ENCODE measurements at regions not wholly inside any gene's neighbourhood (a gene's known extent, or its start where the extent isn't known, plus 50 kb on each side); places are given as distances from the start of the nearest gene placed in this dataset.

DNA sequence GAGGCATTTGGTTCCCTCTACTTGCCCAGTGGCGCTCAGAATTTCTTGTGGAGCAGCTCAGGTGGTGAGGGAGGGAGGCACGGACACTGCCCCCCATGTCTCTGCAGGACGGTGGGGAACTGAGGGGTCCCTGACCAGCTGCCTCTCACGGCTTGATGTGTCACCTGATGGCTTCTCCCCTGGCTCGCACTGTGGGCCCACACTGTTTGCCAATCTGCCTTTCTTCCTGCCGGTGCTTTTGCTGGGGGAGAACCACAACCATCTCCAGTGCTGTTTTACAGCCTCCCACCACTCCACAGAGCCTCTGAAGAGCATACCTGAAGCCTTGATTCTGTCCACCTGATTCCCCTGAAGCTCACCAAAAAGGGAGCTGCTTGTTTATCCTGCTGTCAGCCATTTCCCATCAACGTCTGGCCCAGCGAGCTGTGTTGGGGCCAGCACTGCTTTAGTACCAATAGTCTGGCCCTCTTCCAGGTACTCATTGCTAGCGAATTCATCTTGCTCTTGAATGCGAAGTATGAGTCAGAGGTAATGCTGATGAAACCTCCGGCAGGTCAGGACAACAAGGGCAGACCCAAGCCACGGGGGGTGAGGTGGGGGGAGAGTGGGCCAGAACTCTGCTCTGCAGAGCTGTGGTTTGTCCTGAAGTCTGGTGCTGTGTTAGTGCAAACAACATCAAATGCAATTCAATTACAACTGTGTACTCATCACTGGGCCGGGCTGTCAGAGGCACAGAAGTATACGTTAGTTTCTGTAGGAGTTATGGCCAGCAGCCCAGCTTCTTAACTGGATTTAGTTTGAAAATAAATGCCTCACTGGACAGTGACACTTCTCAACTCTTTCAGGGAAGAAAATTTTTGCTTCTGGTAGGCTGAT lies 208.3 kb upstream of the JADE1 start:
- DNase-seq = no peak

DNA sequence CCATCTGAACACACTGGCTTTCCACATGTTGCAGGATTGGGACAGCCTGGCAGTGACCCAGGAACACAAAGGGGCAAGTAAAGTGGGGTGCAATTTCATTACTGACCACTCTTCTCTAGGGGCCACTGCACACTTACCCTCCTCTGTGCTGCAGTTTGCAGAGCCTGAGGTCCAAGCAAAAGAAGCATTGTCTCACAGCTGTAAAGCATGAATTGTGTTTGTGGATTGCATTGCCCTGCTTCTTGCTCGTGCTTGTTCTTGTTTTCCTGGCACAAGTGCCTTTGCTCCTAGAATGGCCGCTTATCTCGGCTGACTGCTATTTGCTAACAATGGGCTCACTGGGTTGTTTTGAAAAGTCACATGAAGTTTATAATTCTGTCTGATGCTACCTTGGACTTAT lies 209.1 kb upstream of the JADE1 start:
- no peak for DNase-seq

DNA sequence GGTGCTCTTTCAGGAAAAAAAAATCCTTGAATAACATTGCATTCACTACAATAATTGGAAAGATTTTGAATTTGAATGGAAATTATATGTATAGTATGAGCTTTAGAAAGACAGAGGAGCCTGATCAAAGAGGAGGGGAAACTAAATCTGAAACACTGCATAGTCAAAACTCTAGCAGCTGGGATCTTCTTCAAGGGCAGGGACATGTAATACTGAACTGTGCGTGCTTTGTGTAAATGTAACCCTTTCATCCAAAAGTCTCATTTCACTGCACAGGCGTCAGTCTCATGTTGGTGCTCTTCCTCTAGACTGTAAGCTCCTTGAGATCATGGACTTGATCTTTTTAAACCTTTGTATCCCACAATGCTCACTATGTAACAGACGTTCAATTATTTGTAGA lies 212.0 kb upstream of the JADE1 start:
- no peak for DNase-seq

DNA sequence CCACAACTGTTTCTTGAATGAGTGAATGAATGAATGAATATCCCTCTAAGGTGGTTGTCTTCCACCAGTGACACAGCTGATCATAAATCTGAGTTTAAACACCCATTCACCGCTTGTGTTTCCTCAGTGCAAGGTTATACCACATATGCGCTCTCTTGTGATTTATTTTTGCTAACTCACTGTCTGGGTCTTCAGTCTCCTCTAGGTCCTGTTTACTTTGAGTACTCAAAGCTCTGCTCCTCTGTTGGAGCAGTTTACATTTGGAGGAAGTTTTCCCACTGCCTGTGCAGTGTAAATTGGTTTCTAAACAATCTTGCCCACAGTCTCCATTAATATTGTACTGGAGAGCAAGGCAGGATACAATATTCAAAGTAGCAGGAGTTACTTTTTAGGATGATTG lies 212.6 kb upstream of the JADE1 start:
- no peak for DNase-seq

DNA sequence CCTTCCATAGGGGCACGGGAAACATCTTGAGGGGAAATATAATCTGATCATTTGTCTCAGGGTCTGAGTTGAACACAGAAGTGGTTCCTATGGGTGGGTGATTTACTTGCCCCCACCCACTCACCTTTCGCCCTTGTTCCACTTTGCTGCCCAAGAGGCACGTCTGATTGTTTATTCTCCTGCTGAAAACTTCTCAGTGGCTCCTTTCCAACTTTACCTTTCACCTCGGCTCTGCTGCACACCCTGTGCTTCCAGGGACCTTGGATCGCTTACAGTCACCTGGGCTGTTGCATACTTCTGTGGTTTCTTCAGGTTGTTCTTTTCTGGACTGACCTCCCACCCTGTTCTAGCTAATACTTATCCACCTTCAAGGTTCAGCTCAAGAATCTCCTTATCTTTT lies 213.4 kb upstream of the JADE1 start:
- no peak for DNase-seq

DNA sequence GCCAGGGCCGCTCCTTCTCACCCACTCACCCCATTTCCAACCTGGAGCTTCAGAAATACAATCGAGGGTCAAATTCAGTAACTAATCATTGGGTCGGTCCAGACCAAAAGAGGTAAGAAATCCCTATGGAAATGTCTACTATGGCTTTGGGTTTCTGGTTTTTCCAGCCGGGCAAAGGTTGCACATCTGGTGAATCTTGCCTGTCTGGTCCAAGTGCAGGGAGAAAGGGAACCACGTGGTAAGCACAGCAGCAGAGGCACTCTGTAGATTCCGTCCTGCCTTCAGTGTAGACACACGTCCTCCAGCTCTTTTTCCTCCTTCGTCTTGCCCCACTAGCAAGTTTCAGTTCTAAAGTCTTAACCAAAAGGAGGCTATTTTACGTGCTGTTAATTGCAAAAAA lies 218.0 kb upstream of the JADE1 start:
- no peak for DNase-seq

DNA sequence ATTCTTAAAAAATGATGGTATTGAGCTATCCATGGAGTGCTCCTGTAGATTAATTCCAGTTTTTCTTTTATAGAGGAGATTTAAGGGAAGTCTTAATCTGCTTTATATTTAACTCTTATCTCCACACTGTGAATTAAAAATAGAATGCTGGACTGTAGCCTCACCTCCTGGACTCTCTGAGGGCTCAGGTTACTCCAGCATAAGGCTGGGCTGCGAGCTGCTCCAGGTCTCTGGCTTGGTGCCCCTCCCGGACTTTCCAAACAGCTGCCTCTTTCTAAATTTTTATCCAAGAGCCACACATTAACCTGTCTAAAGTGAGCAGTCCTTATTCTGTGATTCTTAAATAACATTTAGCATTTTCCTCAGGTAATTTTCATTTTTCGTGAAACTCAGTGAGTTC lies 218.7 kb upstream of the JADE1 start:
- no peak for DNase-seq

DNA sequence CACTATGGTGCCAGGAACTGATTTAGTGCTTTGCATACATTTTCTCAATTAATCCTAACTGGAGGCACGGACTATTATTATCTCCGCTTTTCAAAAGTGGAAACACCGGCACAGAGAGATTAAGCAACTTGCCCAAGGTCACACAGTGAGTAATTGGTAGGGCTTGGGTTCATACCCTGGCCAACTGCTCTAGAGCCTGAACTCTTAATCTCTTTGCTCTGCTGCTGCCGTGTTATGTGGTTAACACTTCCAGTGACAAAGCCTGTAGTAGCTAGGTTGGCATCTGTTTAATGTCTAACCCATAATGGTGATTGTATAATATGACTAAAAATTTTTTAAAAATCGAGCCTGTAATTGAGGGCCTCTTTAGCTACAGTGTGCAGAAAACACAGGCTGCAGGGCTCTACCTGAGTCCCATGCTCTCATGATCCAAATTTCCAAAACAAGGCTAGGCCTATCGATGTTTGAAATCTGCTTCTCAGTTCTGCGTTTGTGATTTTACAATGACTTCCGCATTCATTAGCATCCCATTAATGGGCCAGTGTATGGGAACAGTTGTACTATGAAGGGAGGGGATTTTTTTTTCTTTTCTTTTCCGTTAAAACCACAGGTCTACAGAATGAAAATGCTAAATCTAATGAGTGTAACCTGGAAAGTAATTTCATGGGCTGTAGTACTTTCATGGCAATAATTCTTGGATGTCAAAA lies 219.3 kb upstream of the JADE1 start:
- no peak for DNase-seq

DNA sequence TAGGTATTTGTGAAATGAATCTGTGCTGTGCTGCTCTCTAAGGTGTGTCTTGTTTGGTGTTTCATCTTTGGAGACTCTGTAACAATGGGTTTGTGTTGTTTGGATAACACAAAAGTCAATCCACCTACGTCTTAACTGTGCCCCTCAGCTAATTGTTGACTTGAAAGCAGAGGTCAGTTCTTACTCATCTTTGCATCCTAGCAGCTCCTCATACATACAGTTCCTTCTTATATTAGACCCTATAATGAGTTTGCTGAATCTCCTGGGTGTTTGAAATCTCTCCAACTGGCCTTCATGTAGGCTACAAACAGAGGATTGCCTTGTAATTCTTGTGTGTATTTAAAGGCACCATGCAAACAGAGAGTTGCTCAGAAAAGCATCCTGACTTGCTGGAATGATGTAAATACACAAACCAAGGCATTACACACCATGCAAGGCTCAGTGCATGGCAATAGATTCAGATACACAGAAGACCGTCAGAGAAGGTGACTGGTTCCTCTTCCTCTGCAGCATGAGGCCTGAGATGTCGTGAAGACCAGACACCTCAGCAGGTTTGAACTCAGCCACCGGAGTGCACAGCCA lies 220.0 kb upstream of the JADE1 start:
- DNase-seq = no peak

DNA sequence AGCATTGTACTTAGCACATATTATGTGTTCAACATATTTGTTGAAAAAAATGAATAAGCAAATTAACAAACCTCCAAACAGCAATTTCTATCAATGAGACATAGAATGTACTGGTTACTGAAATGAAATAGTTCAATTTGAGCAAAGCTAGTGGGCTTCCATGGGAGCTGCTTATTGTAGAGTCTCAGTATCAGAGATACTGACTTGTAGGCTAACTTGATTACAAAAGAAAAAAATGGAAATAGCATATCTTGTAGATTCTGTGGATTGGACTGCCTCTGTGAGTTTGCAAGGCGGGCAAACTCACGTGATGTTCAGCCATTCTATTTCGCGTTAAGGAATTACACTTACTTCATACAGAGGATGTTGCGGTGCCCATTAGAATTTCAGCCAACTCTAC lies 222.1 kb upstream of the JADE1 start:
- no peak for DNase-seq

DNA sequence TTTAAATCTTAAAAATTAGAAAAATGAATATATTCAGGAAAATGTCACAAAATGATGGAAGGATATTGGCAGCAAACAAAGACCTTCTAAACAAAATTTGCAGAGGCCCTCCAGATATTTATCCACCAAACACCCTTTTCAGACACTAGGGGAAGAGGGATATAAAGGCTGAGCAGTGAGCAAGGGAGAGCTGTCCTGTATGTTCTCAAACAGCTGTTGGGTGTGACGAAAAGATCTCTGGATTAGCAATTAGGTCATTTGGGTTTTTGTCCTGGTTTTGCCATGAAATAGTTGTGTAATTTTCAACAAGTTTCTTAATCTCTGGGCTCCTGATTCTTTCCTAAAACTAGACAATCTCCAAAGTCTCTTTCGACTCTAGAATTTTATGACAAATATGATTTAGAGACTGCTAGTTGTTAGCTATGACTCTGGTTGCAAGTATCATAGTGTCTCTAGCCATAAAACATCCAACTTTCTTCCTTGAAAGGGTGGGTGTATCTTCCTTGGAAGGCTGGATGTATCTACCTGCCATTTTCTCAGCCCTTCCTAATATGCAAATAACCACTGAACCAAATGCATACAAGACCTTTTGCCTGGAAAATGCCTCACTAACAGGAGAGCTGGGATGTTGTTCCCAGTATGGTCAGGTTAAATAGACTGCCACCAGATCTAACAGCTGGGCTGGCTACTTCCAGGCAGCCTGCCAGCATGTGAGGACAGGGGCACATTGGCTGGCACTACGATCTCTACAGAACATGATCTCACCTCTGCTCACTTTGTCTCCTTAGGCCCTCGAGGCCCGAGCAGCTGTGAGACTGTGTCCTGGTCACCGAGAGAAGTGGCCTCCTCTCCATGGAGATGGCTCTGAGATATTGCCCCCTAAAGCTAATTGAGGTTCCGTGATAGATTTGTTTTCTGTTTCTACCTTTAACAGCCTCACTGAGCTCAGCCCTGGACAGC lies 225.5 kb upstream of the JADE1 start:
- DNase-seq = no peak

DNA sequence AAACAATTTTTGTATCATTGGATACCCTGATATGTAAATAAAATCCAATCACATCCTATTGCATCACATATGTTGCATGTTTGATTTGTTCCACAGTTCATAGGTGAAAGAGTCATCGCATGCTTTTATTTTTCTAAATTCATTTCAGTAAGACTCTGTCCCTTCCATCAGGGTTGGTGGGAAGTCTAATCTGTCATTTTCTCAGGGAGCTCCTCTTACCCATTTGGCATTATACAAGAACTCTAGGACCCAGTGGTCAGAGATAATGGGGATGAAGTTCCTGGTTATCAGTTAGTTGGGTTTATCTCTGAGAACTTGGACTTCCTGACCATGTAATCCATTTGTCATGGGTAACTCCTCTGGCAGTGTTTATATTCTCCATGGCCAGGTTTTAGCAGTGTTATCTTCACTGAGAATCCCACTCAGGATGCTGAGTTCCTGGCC lies 227.1 kb upstream of the JADE1 start:
- DNase-seq = no peak

DNA sequence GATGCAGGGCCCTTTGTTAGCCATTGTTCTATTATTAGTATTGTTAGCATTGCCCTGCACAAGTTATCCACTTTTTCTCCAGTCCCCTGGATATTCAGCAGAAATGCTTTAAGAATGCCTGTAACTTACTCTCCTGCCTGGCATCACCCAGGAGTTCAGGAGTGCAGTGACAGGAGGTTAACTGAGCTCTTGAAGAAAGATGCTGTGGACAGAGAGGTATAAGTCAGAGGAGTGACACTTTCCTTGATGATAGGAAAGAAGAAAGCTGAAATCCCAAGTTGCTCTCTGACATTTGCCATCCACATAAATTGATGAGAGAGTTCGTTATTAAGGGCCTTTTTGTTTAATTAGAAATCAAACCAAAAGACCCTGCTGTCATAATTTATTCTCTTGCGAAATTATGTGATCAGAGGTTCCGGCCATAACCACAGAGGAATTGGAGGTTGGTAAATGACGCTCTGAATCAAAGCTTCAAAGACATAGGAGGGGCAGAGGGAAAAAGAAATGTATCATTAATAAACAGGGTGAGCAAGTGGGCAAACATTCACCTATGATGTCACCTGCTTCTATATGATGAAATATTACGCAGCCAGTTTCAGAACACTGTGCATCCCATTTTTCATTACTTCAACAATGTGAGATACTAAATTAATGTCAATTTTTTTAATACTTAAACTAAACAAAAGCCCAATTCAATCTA lies 230.2 kb upstream of the JADE1 start:
- no peak for DNase-seq

DNA sequence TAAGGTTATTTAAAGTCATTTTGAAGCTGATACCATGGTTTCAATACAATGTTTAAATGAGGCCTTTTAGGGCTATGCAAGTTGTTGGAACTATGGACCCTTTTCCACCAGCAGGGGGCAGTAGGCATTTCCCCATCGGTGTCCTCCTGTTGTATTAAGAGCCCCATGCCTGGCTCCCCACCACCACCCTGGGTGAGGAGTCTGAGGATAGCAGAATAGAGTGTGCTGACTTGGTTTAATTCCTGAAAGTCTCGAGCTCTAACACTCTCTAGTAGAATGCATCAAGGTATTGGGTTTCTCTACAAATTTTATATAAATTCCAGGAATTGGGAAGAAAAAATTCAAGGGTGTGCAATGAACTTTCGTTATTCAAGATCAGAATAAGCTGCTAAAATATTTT lies 234.8 kb upstream of the JADE1 start:
- DNase-seq = peak; percentile 20

DNA sequence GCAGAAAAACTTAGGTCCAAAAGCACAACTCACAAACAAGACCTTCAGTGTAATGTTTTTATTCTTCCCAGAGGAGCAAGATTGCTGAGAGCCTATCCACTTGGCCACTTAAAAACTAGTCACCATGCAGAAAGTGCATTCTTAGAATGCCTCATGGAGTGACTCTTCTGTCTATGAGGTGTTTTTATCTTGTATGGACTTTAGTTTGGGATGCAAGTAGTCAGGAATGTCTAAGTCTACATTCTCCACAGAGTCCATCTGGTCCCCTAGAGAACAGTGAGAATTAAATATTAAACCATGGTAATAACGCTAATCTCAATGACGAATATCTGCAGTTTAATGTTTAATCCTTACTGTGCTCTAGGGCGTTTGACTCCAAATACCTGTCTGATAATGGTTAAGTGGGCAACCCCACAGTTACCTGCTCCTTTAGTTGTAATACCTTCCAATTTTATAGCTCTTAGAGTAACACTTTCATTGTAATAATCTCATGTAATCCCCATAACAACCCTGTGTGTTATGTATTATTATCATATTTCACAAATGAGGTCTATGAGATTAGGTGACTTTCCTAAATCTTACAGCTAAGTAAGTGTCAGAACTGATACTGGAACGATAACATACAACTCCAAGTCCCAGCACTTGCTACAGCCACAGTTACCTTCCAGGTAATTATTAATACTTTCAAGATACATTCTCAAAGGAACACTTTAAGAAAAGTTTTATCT lies 235.6 kb upstream of the JADE1 start:
- DNase-seq = no peak

DNA sequence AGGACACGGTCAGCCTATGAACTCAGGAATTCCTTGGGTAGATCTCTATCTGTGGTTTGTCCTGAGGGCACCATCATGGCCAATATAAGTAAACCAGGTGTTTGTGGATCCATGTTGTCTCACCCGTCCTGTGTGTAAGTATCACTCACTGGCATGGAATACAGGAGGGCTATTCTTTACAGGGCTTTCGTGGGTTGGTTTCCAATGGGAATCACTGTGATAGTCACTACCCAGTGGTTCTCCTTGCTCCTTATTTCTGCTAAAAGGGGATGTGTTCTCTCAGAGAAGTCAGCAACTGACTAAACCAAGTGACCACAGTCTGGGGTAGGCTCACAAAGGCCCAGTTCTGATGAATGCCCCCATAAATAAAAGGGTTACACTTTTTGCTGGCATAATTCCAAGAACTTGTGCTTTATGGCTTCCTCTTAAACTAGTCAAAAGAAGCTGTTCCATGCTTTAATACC lies 236.7 kb upstream of the JADE1 start:
- no peak for DNase-seq

DNA sequence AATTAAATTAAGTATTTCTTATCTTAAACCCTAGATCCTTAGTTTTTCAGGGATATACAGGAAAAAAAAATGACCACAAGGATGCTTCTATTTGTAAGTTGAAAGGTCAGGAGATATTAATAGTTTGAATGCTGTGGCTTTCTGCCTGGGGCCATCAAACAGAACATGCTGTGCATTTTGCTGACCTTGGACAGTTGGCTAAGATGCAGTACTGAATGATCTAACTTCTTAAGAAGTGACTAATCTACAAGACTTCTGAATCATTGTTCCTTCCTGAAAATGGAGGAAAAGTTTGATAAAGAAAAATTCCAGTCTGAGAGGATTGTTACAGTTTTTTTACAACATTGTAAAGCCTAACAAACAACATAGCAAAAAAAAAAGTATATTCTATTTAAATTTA lies 237.8 kb upstream of the JADE1 start:
- DNase-seq = no peak

DNA sequence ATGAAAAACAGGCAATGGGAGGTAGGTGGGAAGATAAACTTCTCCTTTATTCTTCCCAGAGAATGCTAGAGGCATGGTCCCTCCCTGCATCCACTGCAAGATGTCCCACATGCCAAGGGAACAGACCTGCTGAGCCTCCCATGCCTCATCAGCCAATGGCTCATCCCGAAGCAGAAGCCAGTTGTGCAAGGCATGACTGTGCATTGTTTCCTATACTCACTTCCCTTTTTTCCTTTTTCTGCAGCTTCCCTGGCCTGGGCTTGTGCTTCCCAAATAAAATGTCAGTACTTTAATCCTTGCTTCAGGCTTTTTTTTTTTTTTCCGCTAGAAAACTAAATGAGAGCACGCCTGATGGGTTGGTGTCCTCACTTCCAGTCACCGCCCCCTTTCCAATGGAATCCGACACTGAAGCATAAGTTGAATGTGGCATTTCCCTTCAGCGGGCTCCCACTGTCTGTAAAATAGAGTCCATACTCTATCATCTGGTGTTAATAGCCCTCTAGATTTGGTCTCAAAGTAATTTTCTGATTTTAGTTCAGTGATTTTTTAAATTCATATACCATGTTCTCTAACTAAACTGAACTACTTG lies 239.0 kb upstream of the JADE1 start:
- no peak for DNase-seq

DNA sequence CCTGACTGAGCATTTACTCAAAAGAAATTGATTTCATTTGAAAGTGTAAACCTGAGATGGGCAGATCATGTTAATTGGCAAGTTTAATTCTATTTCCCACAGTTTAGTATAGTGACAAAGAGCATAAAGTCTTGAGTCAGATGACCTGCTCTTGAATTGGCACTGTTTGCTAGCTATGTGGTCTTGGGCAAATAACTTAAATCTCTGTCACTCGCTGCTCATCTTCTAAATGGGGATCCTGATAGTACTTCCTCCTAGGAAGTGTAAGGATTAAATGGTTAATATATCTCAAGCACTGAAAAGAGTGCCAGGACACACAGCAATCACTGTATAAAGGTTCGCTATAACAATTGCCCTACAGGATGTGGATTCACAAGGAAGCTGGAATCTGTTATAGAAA lies 242.8 kb upstream of the JADE1 start:
- DNase-seq = no peak

DNA sequence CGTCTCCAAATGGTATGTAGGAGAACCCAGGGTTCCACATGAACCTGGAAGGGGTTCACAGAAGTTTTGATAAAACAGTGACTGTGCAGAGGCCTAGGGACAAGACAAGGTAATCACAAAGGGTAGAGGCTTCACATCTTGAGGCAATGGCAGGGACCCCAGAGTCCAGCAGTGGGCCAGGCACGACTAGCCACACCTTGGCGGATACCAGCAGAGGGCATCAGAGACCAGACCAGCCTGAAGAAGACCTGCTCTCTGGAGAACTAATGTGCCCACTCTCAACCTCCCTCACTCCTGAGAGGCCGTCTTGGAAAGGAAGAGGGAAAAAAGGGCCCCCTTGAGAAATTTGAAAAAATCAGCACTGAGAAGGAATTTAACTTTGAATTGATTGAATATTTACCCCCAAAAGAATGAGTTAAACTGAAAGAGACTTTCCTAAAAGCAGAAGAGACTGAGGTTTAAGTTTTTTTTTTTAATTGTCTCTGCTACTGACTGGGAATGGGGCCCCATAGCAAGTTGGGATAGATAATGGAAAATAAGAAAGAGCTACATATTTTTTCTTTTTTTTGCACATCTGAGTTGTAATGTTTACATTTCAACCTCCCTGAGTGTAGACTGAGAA lies 243.8 kb upstream of the JADE1 start:
- no peak for DNase-seq

DNA sequence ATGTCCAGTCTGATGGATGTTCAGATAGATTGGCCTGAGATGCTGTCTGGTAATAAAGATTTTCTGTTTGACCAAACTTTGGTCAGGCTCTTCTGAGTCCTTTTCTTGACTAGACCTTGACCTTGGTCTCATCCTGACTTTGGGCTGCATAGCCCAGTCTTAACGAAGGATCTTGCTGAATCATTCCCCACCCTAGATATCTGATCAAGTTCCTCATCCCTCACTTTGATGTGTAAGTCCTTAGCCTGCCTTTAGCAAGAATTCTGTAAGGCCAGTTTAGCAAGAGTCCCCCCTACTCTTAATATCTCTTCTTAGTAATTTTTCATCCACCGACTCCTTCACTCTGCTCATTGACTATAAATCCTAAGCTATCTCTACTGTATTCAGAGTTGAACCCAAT lies 244.4 kb upstream of the JADE1 start:
- no peak for DNase-seq
